Thyroid gland (tissue), 4 donors: ENCODE measurements at regions not wholly inside any gene's neighbourhood (a gene's known extent, or its start where the extent isn't known, plus 50 kb on each side); places are given as distances from the start of the nearest gene placed in this dataset.

ENCODE experiments used
- POLR2A ChIP-seq, 2 donors: fragments of 450-650 bp; IDR thresholded peaks; one replicate each; pipeline ENCODE4 v1.6.1; 2017; ENCODE audit warnings: antibody characterized with exemption in 2 of 2, mild to moderate bottlenecking in 2 of 2, moderate library complexity in 1 of 2
- TF ChIP-seq, protein P1 (sequence below), 6 experiments: fragments of 200-600 bp in 3 of 6; fragments of 450-650 bp in 3 of 6; sonication (generic) in 3 of 6; IDR thresholded peaks; one replicate each; pipeline ENCODE4 v1.5.1; 2016 to 2019; ENCODE audit warnings: antibody characterized with exemption in 6 of 6, mild to moderate bottlenecking in 2 of 6, inconsistent platforms in 1 of 6, moderate library complexity in 1 of 6

DNA sequence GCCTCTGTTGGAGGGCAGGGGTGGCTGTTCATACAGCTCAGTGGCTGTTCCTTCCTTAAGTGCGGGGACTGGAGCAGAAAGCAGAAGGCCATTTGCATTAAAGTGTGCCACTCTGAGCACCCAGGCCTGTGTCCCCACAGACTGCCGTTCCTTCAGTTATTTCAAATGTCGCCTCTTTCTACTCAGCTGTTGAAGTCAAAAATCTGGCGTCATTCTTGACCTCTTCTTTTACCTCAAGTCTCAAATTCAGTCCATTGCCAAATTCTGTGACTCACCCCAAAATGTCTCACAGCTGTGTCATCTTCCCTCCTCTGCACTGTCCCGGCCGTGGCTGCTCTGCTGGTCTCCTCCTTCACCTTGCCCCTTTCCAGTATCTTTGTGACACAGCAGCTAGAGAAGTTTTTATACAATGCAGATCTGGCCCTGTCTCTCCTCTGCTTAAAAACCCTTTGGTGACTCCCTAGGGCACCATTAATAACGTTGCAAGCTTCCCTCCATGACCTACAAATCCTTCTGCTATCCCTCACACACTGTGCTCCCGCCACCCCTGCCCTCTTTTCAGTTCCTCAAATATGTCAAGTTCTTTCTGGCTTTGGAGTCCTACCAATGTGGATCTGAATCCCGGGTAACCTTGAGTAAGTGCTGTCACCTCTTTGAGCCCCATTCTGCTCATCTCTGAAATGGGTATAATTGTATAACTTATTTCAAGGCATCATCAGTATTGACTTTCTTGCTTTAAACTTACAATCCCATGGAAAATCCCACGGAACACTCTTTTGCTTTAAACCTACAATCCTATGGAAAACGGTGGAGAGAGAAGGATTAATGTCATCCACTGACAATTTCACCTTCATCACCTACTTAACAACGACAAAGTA, 98.3 kb upstream of the BOD1 start:
- TF ChIP-seq, protein P1, sequence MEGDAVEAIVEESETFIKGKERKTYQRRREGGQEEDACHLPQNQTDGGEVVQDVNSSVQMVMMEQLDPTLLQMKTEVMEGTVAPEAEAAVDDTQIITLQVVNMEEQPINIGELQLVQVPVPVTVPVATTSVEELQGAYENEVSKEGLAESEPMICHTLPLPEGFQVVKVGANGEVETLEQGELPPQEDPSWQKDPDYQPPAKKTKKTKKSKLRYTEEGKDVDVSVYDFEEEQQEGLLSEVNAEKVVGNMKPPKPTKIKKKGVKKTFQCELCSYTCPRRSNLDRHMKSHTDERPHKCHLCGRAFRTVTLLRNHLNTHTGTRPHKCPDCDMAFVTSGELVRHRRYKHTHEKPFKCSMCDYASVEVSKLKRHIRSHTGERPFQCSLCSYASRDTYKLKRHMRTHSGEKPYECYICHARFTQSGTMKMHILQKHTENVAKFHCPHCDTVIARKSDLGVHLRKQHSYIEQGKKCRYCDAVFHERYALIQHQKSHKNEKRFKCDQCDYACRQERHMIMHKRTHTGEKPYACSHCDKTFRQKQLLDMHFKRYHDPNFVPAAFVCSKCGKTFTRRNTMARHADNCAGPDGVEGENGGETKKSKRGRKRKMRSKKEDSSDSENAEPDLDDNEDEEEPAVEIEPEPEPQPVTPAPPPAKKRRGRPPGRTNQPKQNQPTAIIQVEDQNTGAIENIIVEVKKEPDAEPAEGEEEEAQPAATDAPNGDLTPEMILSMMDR (IDR thresholded peaks at IDR 0.05) = no peak
- TF ChIP-seq POLR2A (IDR thresholded peaks at IDR 0.05) = no peak
